Loucy (cell line): ENCODE measurements at regions not wholly inside any gene's neighbourhood (a gene's known extent, or its start where the extent isn't known, plus 50 kb on each side); places are given as distances from the start of the nearest gene placed in this dataset.

Experiments used
- CTCF ChIP-seq: fragments of 200-600 bp; sonication (generic); conservative IDR thresholded peaks from 2 replicates; pipeline ENCODE4 v1.5.1; 2014; ENCODE audit warnings: mild to moderate bottlenecking, antibody characterized with exemption, low read length
- EZH2phosphoT487 ChIP-seq: fragments of 200-600 bp; IDR thresholded peaks from 2 replicates; pipeline ENCODE4 v1.6.1; 2018; ENCODE audit warnings: antibody characterized with exemption, mild to moderate bottlenecking, moderate library complexity, borderline replicate concordance

GRCh38 chr14:28340816-28341215, 425.8 kb upstream of the FOXG1 start:
- TF ChIP-seq CTCF: no peak
- TF ChIP-seq EZH2phosphoT487: no peak
